H1 (cell line): ENCODE measurements at regions not wholly inside any gene's neighbourhood (a gene's known extent, or its start where the extent isn't known, plus 50 kb on each side); places are given as distances from the start of the nearest gene placed in this dataset.

Experiments used
- CTCF ChIA-PET: fragments of 300-600 bp; sonication (Branson Sonifier 250); formaldehyde crosslinking; loops from one replicate; lab custom pipeline; 2021; ENCODE audit not compliant: partially characterized antibody; lab: Charles Lee
- POLR2A ChIA-PET: fragments of 300-600 bp; sonication (Branson Sonifier 250); formaldehyde crosslinking; loops from one replicate; lab custom pipeline; 2021; ENCODE audit warnings: inconsistent platforms; ENCODE audit not compliant: partially characterized antibody; lab: Charles Lee
- DNase-seq, 2 experiments: peaks; one replicate each; pipeline versions ENCODE4 v3.0.0 to v3.0.0-alpha.2; 2010 to 2022; ENCODE audit warnings: low spot score in 2 of 2, low read depth in 1 of 2, mixed read lengths in 1 of 2
- FAIRE-seq: peaks from 2 replicates; lab custom pipeline; 2011; peaks lifted over from hg19 to GRCh38; lab: Jason Lieb, UNC
- H2AFZ ChIP-seq: 2 replicates; pipeline ENCODE4 v1.8.1; 2012; ENCODE audit warnings: low read length, inconsistent platforms
- H2AK5ac ChIP-seq: 2 replicates; pipeline ENCODE4 v1.6.1; 2013; ENCODE audit warnings: low read depth, low read length
- H2BK120ac ChIP-seq: replicated peaks from 2 replicates; pipeline ENCODE3; 2013; ENCODE audit warnings: low read depth, low read length, inconsistent platforms
- H2BK12ac ChIP-seq: 2 replicates; pipeline ENCODE4 v1.6.1; 2013; ENCODE audit warnings: low read depth, low read length
- H2BK15ac ChIP-seq: 2 replicates; pipeline ENCODE4 v1.6.1; 2013; ENCODE audit warnings: low read length
- H2BK20ac ChIP-seq: 2 replicates; pipeline ENCODE4 v1.6.1; 2013; ENCODE audit warnings: low read length
- H2BK5ac ChIP-seq: 2 replicates; pipeline ENCODE4 v1.6.1; 2013; ENCODE audit warnings: low read depth, low read length
- H3K14ac ChIP-seq: 2 replicates; pipeline ENCODE4 v1.6.1; 2013; ENCODE audit warnings: inconsistent platforms; ENCODE audit not compliant: insufficient read length
- H3K18ac ChIP-seq: 2 replicates; pipeline ENCODE4 v1.6.1; 2013; ENCODE audit warnings: low read length; ENCODE audit errors: extremely low read depth
- H3K23ac ChIP-seq: 2 replicates; pipeline ENCODE4 v1.6.1; 2013; ENCODE audit warnings: inconsistent platforms; ENCODE audit not compliant: insufficient read length
- H3K23me2 ChIP-seq: 2 replicates; pipeline ENCODE4 v1.6.1; 2013; ENCODE audit warnings: low read depth, low read length
- H3K27ac ChIP-seq: 2 replicates; pipeline ENCODE4 v1.6.1; 2011; ENCODE audit warnings: low read depth, low read length, inconsistent platforms
- H3K27me3 ChIP-seq, 4 experiments: replicated peaks in 1 of 4; 1 replicate in 1 of 4; 2 replicates in 3 of 4; pipeline versions ENCODE4 v1.6.1 to v1.8.1; 2011 to 2013; ENCODE audit warnings: low read length in 3 of 4, mild to moderate bottlenecking in 3 of 4, inconsistent platforms in 2 of 4, mixed read lengths in 2 of 4, moderate library complexity in 1 of 4; ENCODE audit not compliant: control insufficient read depth in 3 of 4, insufficient read depth in 3 of 4; ENCODE audit errors: extremely low read depth in 1 of 4
- H3K36me3 ChIP-seq, 4 experiments: 2 replicates each; pipeline versions ENCODE4 v1.6.1 to v1.8.1; 2011 to 2013; ENCODE audit warnings: mild to moderate bottlenecking in 4 of 4, low read length in 3 of 4, moderate library complexity in 2 of 4, control low read depth in 1 of 4, inconsistent platforms in 1 of 4; ENCODE audit not compliant: insufficient read depth in 4 of 4, control insufficient read depth in 2 of 4
- H3K4ac ChIP-seq: replicated peaks from 2 replicates; pipeline ENCODE3; 2013; ENCODE audit warnings: low read length, low read depth, mixed read lengths, inconsistent platforms; ENCODE audit not compliant: insufficient read length
- H3K4me1 ChIP-seq, 4 experiments: replicated peaks in 1 of 4; 1 replicate in 1 of 4; 2 replicates in 3 of 4; pipeline versions ENCODE4 v1.6.1 to v1.8.1; 2011 to 2013; ENCODE audit warnings: low read length in 3 of 4, inconsistent platforms in 2 of 4, mixed read lengths in 1 of 4; ENCODE audit not compliant: insufficient read depth in 4 of 4, control insufficient read depth in 3 of 4
- H3K4me2 ChIP-seq, 2 experiments: 2 replicates each; pipeline versions ENCODE4 v1.6.1 to v1.8.1; 2011 to 2013; ENCODE audit warnings: low read depth in 2 of 2, low read length in 2 of 2, control low read depth in 1 of 2, inconsistent platforms in 1 of 2, mild to moderate bottlenecking in 1 of 2; ENCODE audit not compliant: insufficient read depth in 1 of 2
- H3K4me3 ChIP-seq, 4 experiments: fragments of 200-600, 300-600 bp in 1 of 4; sonication (generic), shearing (Covaris generic), sonication (Bioruptor Twin) in 1 of 4; 2 replicates each; pipeline versions ENCODE4 v1.5.1 to v1.8.1; 2011 to 2016; ENCODE audit warnings: low read length in 4 of 4, low read depth in 3 of 4, control low read depth in 2 of 4, inconsistent platforms in 2 of 4, mild to moderate bottlenecking in 2 of 4, mixed read lengths in 1 of 4, moderate library complexity in 1 of 4; ENCODE audit not compliant: insufficient read depth in 2 of 4; ENCODE audit errors: extremely low read depth in 1 of 4
- H3K56ac ChIP-seq: replicated peaks from 2 replicates; pipeline ENCODE3; 2013; ENCODE audit warnings: low read depth, mild to moderate bottlenecking, mixed read lengths, low read length, inconsistent platforms; ENCODE audit not compliant: insufficient read length
- H3K79me1 ChIP-seq: 2 replicates; pipeline ENCODE4 v1.6.1; 2013; ENCODE audit warnings: low read depth, low read length, control low read depth
- H3K79me2 ChIP-seq, 2 experiments: 2 replicates each; pipeline versions ENCODE4 v1.6.1 to v1.8.1; 2012 to 2013; ENCODE audit warnings: low read length in 2 of 2, mild to moderate bottlenecking in 2 of 2, inconsistent platforms in 1 of 2; ENCODE audit not compliant: insufficient read depth in 2 of 2, control insufficient read depth in 1 of 2
- H3K9ac ChIP-seq, 4 experiments: replicated peaks in 1 of 4; 1 replicate in 1 of 4; 2 replicates in 3 of 4; pipeline versions ENCODE4 v1.6.1 to v1.8.1; 2011 to 2013; ENCODE audit warnings: low read depth in 3 of 4, low read length in 3 of 4, control low read depth in 2 of 4, mild to moderate bottlenecking in 2 of 4, moderate library complexity in 2 of 4, inconsistent platforms in 1 of 4; ENCODE audit errors: extremely low read depth in 1 of 4
- H3K9me3 ChIP-seq, 2 experiments: 2 replicates each; pipeline versions ENCODE4 v1.6.1 to v1.8.1; 2012 to 2013; ENCODE audit warnings: mild to moderate bottlenecking in 2 of 2, moderate library complexity in 2 of 2, control low read depth in 1 of 2, inconsistent platforms in 1 of 2, low read depth in 1 of 2, low read length in 1 of 2, mixed read lengths in 1 of 2; ENCODE audit not compliant: insufficient read depth in 2 of 2
- H4K20me1 ChIP-seq, 2 experiments: replicated peaks in 1 of 2; 2 replicates each; pipeline versions ENCODE3 to v1.8.1; 2011 to 2013; ENCODE audit warnings: inconsistent platforms in 2 of 2, low read length in 2 of 2, mild to moderate bottlenecking in 1 of 2; ENCODE audit not compliant: insufficient read depth in 2 of 2, control insufficient read depth in 1 of 2
- H4K5ac ChIP-seq: 2 replicates; pipeline ENCODE4 v1.6.1; 2013; ENCODE audit warnings: low read length, low read depth, mixed read lengths, inconsistent platforms; ENCODE audit not compliant: insufficient read length
- H4K8ac ChIP-seq: 2 replicates; pipeline ENCODE4 v1.8.0; 2013; ENCODE audit warnings: mild to moderate bottlenecking, moderate library complexity, low read length, inconsistent platforms; ENCODE audit not compliant: insufficient read depth; ENCODE audit errors: extremely low read depth
- H4K91ac ChIP-seq: replicated peaks from 2 replicates; pipeline ENCODE3; 2013; ENCODE audit warnings: low read length, mixed read lengths, inconsistent platforms; ENCODE audit not compliant: insufficient read length
- FOSL1 ChIP-seq: IDR thresholded peaks from 2 replicates; pipeline ENCODE4 v1.6.1; 2011; ENCODE audit warnings: mild to moderate bottlenecking, low read depth, low read length, moderate library complexity; ENCODE audit not compliant: insufficient read depth
- JUN ChIP-seq: IDR thresholded peaks from 2 replicates; pipeline ENCODE4 v1.6.1; 2011; ENCODE audit warnings: low read depth, mild to moderate bottlenecking, improper control_type of control experiment, low read length
- KDM1A ChIP-seq: fragments of 200-600, 300-600 bp; sonication (generic); IDR thresholded peaks from 2 replicates; pipeline ENCODE4 v1.7.1; 2016; ENCODE audit warnings: mild to moderate bottlenecking, low read length, borderline replicate concordance
- PHF8 ChIP-seq: fragments of 200-600 bp; sonication (generic); conservative IDR thresholded peaks from 2 replicates; pipeline ENCODE4 v1.7.1; 2012; ENCODE audit warnings: low read depth, mild to moderate bottlenecking, inconsistent platforms, low read length, moderate library complexity
- RBBP5 ChIP-seq: IDR thresholded peaks from 2 replicates; pipeline ENCODE4 v1.7.1; 2012; ENCODE audit warnings: low read depth, mild to moderate bottlenecking, inconsistent platforms, low read length, moderate library complexity, borderline replicate concordance
- RXRA ChIP-seq: IDR thresholded peaks from 2 replicates; pipeline ENCODE4 v1.6.1; 2011; ENCODE audit warnings: low read depth, mild to moderate bottlenecking, low read length, moderate library complexity; ENCODE audit not compliant: insufficient read depth
- SIX5 ChIP-seq: IDR thresholded peaks from 2 replicates; pipeline ENCODE4 v1.6.1; 2011; ENCODE audit warnings: mild to moderate bottlenecking, low read depth, low read length
- SP4 ChIP-seq: IDR thresholded peaks from 2 replicates; pipeline ENCODE4 v1.6.1; 2012; ENCODE audit warnings: low read length, inconsistent platforms
- YY1 ChIP-seq: IDR thresholded peaks from 2 replicates; pipeline ENCODE4 v1.6.1; 2011; ENCODE audit warnings: low read depth, mild to moderate bottlenecking, low read length
- WGBS, 2 experiments: shearing (Covaris generic) in 1 of 2; methylation state at CpG; one replicate each; pipeline versions ENCODE4 v1.1.6 to v1.1.7; 2013 to 2015; ENCODE audit warnings: low lambda C conversion rate in 2 of 2, mixed read lengths in 2 of 2, inconsistent platforms in 1 of 2, low coverage in 1 of 2, missing lambda C conversion rate in 1 of 2; ENCODE audit not compliant: insufficient replicate concordance in 2 of 2, insufficient coverage in 1 of 2, insufficient read length in 1 of 2; ENCODE audit errors: extremely low coverage in 1 of 2, missing lambda C conversion rate in 1 of 2; 5-methylcytosine and 5-hydroxymethylcytosine counted together
- TF ChIP-seq, protein P1 (sequence below), 3 experiments: IDR thresholded peaks; 1 replicate in 2 of 3; 2 replicates in 1 of 3; pipeline versions ENCODE4 v1.5.1 to v1.6.1; 2011; ENCODE audit warnings: low read length in 3 of 3, mild to moderate bottlenecking in 3 of 3, inconsistent platforms in 2 of 3, low read depth in 1 of 3, moderate library complexity in 1 of 3; ENCODE audit not compliant: insufficient read depth in 1 of 3; ENCODE audit errors: control extremely low read depth in 1 of 3
- TF ChIP-seq, protein P2 (sequence below): IDR thresholded peaks from 2 replicates; pipeline ENCODE4 v1.6.1; 2012; ENCODE audit warnings: inconsistent platforms

DNA sequence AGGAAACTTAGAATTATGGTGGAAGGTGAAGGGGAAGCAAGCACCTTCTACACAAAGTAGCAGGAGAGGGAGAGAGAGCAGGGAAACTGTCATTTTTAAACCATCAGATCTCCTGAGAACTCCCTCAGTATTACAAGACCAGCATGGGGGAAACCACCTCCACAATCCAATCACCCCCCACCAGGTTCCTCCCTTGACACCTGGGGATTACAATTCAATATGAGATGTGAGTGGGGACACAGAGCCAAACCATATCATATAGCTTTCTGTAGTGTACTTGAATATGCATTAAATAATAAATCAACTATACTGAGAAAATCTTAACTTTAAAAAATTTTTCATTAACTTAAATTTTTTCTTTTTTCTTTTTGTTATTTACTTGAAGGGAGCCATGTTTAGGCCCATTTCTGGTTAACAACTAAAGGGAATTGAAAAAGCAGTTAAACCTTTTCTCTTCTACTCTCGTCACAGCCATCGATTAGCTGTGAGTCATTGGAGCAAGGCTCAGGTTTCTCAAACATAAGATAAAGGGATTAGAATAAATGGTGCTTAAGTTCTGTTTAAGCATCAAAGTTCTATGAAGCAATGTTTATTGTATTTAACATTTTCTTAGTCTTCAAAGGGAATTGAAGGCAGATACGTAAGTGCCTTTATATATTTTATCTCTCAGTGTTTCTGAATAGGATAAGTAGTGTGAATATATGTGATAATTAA lies 72.2 kb upstream of the DPT start:
- Histone ChIP-seq H2BK12ac (no peak overlapping the region), H2BK120ac (no peak overlapping the region), H3K36me3 (no peaks in the 10 kb centered on the region), H2AK5ac (no peak overlapping the region), H3K4me1 (no peaks in the 10 kb centered on the region; a peak in 1 of 7 replicates), H3K27me3 (no peaks in the 10 kb centered on the region), H3K4ac (no peak overlapping the region), H3K14ac (no peak overlapping the region), H3K9ac (no peak overlapping the region), H3K79me1 (no peaks in the 10 kb centered on the region), H4K91ac (no peak overlapping the region), H3K18ac (no peak overlapping the region), H3K23ac (no peak overlapping the region), H4K8ac (no peak overlapping the region), H3K79me2 (no peaks in the 10 kb centered on the region), H3K27ac (no peak overlapping the region), H2AFZ (no peak overlapping the region), H3K9me3 (no peaks in the 10 kb centered on the region), H2BK5ac (no peak overlapping the region), H2BK15ac (no peak overlapping the region), H3K4me2 (no peak overlapping the region; a peak in 2 of 4 replicates), H3K23me2 (no peaks in the 10 kb centered on the region), H3K56ac (no peak overlapping the region), H4K5ac (no peak overlapping the region), H4K20me1 (no peaks in the 10 kb centered on the region), H3K4me3 (no peak overlapping the region), H2BK20ac (no peak overlapping the region)
- DNase-seq (no peak), FAIRE-seq (no peak)
- WGBS, 2 experiments, result 74% methylated on average over 3 of the region's 3 CpGs; no CpG with 5 or more reads in 1 of the 2 experiments
- ChIA-PET POLR2A (no interaction called here), CTCF (no interaction called here)
- TF ChIP-seq KDM1A (no peak), PHF8 (no peak), JUN (no peak), SIX5 (no peak), RBBP5 (no peak), FOSL1 (no peak), RXRA (no peak), SP4 (no peak), YY1 (no peak)
- TF ChIP-seq, protein P1, sequence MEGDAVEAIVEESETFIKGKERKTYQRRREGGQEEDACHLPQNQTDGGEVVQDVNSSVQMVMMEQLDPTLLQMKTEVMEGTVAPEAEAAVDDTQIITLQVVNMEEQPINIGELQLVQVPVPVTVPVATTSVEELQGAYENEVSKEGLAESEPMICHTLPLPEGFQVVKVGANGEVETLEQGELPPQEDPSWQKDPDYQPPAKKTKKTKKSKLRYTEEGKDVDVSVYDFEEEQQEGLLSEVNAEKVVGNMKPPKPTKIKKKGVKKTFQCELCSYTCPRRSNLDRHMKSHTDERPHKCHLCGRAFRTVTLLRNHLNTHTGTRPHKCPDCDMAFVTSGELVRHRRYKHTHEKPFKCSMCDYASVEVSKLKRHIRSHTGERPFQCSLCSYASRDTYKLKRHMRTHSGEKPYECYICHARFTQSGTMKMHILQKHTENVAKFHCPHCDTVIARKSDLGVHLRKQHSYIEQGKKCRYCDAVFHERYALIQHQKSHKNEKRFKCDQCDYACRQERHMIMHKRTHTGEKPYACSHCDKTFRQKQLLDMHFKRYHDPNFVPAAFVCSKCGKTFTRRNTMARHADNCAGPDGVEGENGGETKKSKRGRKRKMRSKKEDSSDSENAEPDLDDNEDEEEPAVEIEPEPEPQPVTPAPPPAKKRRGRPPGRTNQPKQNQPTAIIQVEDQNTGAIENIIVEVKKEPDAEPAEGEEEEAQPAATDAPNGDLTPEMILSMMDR (IDR thresholded peaks at IDR 0.05; ENCODE audit: control extremely low read depth in 1 of 3, insufficient read depth in 1 of 3, low read depth in 1 of 3, low read length in 3 of 3), result no peak
- TF ChIP-seq, protein P2, sequence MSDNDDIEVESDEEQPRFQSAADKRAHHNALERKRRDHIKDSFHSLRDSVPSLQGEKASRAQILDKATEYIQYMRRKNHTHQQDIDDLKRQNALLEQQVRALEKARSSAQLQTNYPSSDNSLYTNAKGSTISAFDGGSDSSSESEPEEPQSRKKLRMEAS, result no peak
